ENCODE measurements at regions not wholly inside any gene's neighbourhood (a gene's known extent, or its start where the extent isn't known, plus 50 kb on each side); places are given as distances from the start of the nearest gene placed in this dataset.

- Histone ChIP-seq H3K36me3 (no peaks in the 10 kb centered on the region), H3K4me1 (ENCODE audit: low read depth) (no peaks in the 10 kb centered on the region), H3K4me3 (no peak overlapping the region), H3K27ac (no peak overlapping the region), H3K9me3 (ENCODE audit: low read depth) (no peaks in the 10 kb centered on the region), H3K27me3 (no peaks in the 10 kb centered on the region)
- DNase-seq (ENCODE audit: low read depth in 1 of 2, low spot score in 1 of 2), result no peak
- TF ChIP-seq CTCF (IDR thresholded peaks at IDR 0.05; ENCODE audit: low read depth, low read length), result no peak
These were observed 156.9 kb downstream of the PAX1 start for GRCh38 chr20:21862259-21862946.

- H3K9me3 ChIP-seq (ENCODE audit: low read depth), result no peaks in the 10 kb centered on the region
- H3K36me3 ChIP-seq, result no peaks in the 10 kb centered on the region
- no peaks in the 10 kb centered on the region for H3K27me3 ChIP-seq
- peaks cover 6% of the 10 kb centered on the region for H3K4me1 ChIP-seq (ENCODE audit: low read depth)
- no peak for TF ChIP-seq CTCF (IDR thresholded peaks at IDR 0.05; ENCODE audit: low read depth, low read length)
- no peak overlapping the region for H3K27ac ChIP-seq
- no peak for DNase-seq (ENCODE audit: low read depth in 1 of 2, low spot score in 1 of 2)
- H3K4me3 ChIP-seq, result no peak overlapping the region
These were observed 135.5 kb downstream of the PAX1 start for GRCh38 chr20:21840991-21841390.

- DNase-seq (ENCODE audit: low read depth in 1 of 2, low spot score in 1 of 2), result no peak
- Histone ChIP-seq H3K9me3 (ENCODE audit: low read depth) (no peaks in the 10 kb centered on the region), H3K27ac (no peak overlapping the region), H3K27me3 (no peaks in the 10 kb centered on the region), H3K4me1 (ENCODE audit: low read depth) (peaks cover 8% of the 10 kb centered on the region), H3K36me3 (no peaks in the 10 kb centered on the region), H3K4me3 (no peak overlapping the region)
- TF ChIP-seq CTCF (IDR thresholded peaks at IDR 0.05; ENCODE audit: low read depth, low read length), result no peak
These were observed 134.5 kb downstream of the PAX1 start for GRCh38 chr20:21839982-21840381.

- DNase-seq (ENCODE audit: low read depth in 1 of 2, low spot score in 1 of 2), result no peak
- Histone ChIP-seq H3K36me3 (no peaks in the 10 kb centered on the region), H3K27ac (no peak overlapping the region), H3K27me3 (no peaks in the 10 kb centered on the region), H3K4me3 (no peak overlapping the region), H3K4me1 (ENCODE audit: low read depth) (peaks cover 8% of the 10 kb centered on the region), H3K9me3 (ENCODE audit: low read depth) (no peaks in the 10 kb centered on the region)
- no peak for TF ChIP-seq CTCF (IDR thresholded peaks at IDR 0.05; ENCODE audit: low read depth, low read length)
These were observed 130.9 kb downstream of the PAX1 start for GRCh38 chr20:21836346-21836745.

GRCh38 chr20:21835042-21835441 is 129.6 kb downstream of the PAX1 start:
- DNase-seq (ENCODE audit: low read depth in 1 of 2, low spot score in 1 of 2), result no peak
- Histone ChIP-seq H3K4me3 (no peak overlapping the region), H3K4me1 (ENCODE audit: low read depth) (peaks cover 8% of the 10 kb centered on the region), H3K27ac (no peak overlapping the region), H3K36me3 (no peaks in the 10 kb centered on the region), H3K9me3 (ENCODE audit: low read depth) (no peaks in the 10 kb centered on the region), H3K27me3 (no peaks in the 10 kb centered on the region)
- no peak for TF ChIP-seq CTCF (IDR thresholded peaks at IDR 0.05; ENCODE audit: low read depth, low read length)
